ENCODE measurements at regions not wholly inside any gene's neighbourhood (a gene's known extent, or its start where the extent isn't known, plus 50 kb on each side); places are given as distances from the start of the nearest gene placed in this dataset.

GRCh38 chr4:128350449-128351045 is 62.9 kb upstream of the PGRMC2 start:
- no peak for DNase-seq

- DNase-seq, result no peak
Observed at GRCh38 chr4:128349921-128350320, 62.3 kb upstream of the PGRMC2 start.

GRCh38 chr4:128347930-128348660 is 60.5 kb upstream of the PGRMC2 start:
- no peak for DNase-seq

GRCh38 chr4:128347175-128347868 is 59.7 kb upstream of the PGRMC2 start:
- DNase-seq, result no peak

- DNase-seq, result no peak
Observed at GRCh38 chr4:128346054-128346716, 58.6 kb upstream of the PGRMC2 start.

- DNase-seq, result no peak
Observed at GRCh38 chr4:128345650-128346049, 58.0 kb upstream of the PGRMC2 start.

GRCh38 chr4:128342762-128343161 is 55.1 kb upstream of the PGRMC2 start:
- no peak for DNase-seq

GRCh38 chr4:128341634-128342033 is 54.0 kb upstream of the PGRMC2 start:
- DNase-seq, result no peak

DNA sequence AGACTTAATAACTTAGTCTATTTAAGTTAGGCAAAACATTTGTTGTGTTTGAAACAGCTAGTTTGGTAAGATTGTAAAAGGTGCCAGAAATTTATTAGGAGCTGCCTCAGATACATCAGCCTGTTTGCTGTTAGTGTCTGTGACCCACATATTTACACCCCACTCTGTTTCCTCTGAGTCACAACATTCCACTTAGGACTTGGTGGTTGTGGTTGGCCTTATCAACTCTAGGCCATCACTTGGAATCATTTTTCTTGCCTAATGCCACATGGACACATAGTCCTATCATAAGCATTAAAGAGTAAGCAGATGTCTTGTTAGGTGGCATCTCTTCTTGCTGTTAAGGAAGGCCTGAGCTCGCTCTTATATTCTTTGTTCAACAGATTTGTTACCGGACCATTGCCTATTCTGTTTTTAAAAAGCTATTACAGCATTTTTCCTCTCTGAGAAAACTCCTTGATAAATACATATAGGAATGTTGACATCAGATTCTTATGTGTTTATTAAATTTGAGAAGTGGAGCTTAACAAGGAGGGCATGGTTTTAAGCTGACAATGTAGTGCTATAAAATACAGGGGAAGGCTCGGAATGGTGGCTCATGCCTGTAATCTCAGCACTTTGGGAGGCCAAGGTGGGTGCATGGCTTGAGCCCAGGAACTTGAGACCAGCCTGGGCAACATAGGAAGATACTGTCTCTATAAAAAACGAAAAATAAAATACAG is 51.2 kb upstream of the PGRMC2 start:
- DNase-seq, result no peak

GRCh38 chr4:128337863-128338262 is 50.2 kb upstream of the PGRMC2 start:
- DNase-seq, result no peak

Data from activated CD4-positive, alpha-beta T cell treated with anti-CD3 and anti-CD28 coated beads, Interleukin-2, Interleukin-6, amounts not matched to agents 100 ng/mL and 50 ng/mL, durations not matched to agents 16 hours and 8 hours (primary cell).